Frontal cortex (tissue), 3 donors: ENCODE measurements at regions not wholly inside any gene's neighbourhood (a gene's known extent, or its start where the extent isn't known, plus 50 kb on each side); places are given as distances from the start of the nearest gene placed in this dataset.
"Not testable (repeated sequence)": the region's sequence is repeated elsewhere in the genome, so short reads cannot be mapped to it uniquely, and the experiment has no call there.

Experiments
- DNase-seq, 2 donors: peaks; one replicate each; pipeline ENCODE4 v3.0.0; 2012; ENCODE audit warnings: low spot score in 2 of 2
- FAIRE-seq: peaks from 2 replicates; lab custom pipeline; 2012; peaks lifted over from hg19 to GRCh38; lab: Jason Lieb, UNC
- donor health status: control.
- donor health status: control.
- donor health status: control.

GRCh38 chr6:14553515-14553914, 435.9 kb downstream of the CD83 start:
- DNase-seq (no peak), FAIRE-seq (no peak)

GRCh38 chr6:14555804-14556203, 438.2 kb downstream of the CD83 start:
- FAIRE-seq: no peak
- DNase-seq: no peak

- DNase-seq (no peak), FAIRE-seq (no peak)
Observed at GRCh38 chr6:14559746-14560536, 442.4 kb downstream of the CD83 start.

- not testable (repeated sequence) for DNase-seq
Observed at GRCh38 chr6:14561563-14561962, 444.0 kb downstream of the CD83 start.

GRCh38 chr6:14567842-14568241, 450.3 kb downstream of the CD83 start:
- FAIRE-seq: no peak
- DNase-seq: no peak

More at GRCh38 chr6:14561563-14561962, 444.0 kb downstream of the CD83 start:
- not testable (repeated sequence) for FAIRE-seq

GRCh38 chr6:14569394-14569793, 451.8 kb downstream of the CD83 start:
- FAIRE-seq: no peak
- DNase-seq: no peak

GRCh38 chr6:14569874-14570273, 452.3 kb downstream of the CD83 start:
- FAIRE-seq, DNase-seq: not testable (repeated sequence)

GRCh38 chr6:14571001-14571400, 453.4 kb downstream of the CD83 start:
- DNase-seq (no peak), FAIRE-seq (no peak)

- FAIRE-seq (no peak), DNase-seq (no peak)
Observed at GRCh38 chr6:14571746-14572145, 454.2 kb downstream of the CD83 start.

- DNase-seq: no peak
- no peak for FAIRE-seq
Observed at GRCh38 chr6:14573267-14573666, 455.7 kb downstream of the CD83 start.

- no peak for DNase-seq
- FAIRE-seq: no peak
Observed at GRCh38 chr6:14573703-14574290, 456.2 kb downstream of the CD83 start.

- FAIRE-seq: no peak
- DNase-seq: no peak
Observed at GRCh38 chr6:14575961-14576360, 458.4 kb downstream of the CD83 start.

GRCh38 chr6:14578994-14579393, 461.4 kb downstream of the CD83 start:
- DNase-seq: no peak
- FAIRE-seq: no peak

GRCh38 chr6:14582749-14583148, 465.2 kb downstream of the CD83 start:
- FAIRE-seq (no peak), DNase-seq (no peak)

GRCh38 chr6:14583826-14584225, 466.3 kb downstream of the CD83 start:
- no peak for DNase-seq
- FAIRE-seq: no peak

GRCh38 chr6:14584450-14584849, 466.9 kb downstream of the CD83 start:
- DNase-seq (no peak), FAIRE-seq (no peak)

- no peak for DNase-seq
- no peak for FAIRE-seq
Observed at GRCh38 chr6:14585689-14586088, 468.1 kb downstream of the CD83 start.

- no peak for DNase-seq
- no peak for FAIRE-seq
Observed at GRCh38 chr6:14589175-14589574, 471.6 kb downstream of the CD83 start.

- DNase-seq: no peak
- no peak for FAIRE-seq
Observed at GRCh38 chr6:14590586-14590985, 473.0 kb downstream of the CD83 start.

- FAIRE-seq: no peak
- DNase-seq: no peak
Observed at GRCh38 chr6:14591998-14592397, 474.4 kb downstream of the CD83 start.

GRCh38 chr6:14593286-14593685, 475.7 kb downstream of the CD83 start:
- FAIRE-seq (no peak), DNase-seq (no peak)

- DNase-seq (no peak), FAIRE-seq (no peak)
Observed at GRCh38 chr6:14595751-14596150, 478.2 kb downstream of the CD83 start.
